SU-DHL-6 (cell line): ENCODE measurements at regions not wholly inside any gene's neighbourhood (a gene's known extent, or its start where the extent isn't known, plus 50 kb on each side); places are given as distances from the start of the nearest gene placed in this dataset.
"Not testable (repeated sequence)": the region's sequence is repeated elsewhere in the genome, so short reads cannot be mapped to it uniquely, and the experiment has no call there.

Experiments used
- H2AFZ ChIP-seq: fragments of 200-600 bp; sonication (generic); 2 replicates; pipeline ENCODE4 v1.6.1; 2014; ENCODE audit warnings: low read depth, mild to moderate bottlenecking, moderate library complexity, mixed read lengths, antibody characterized with exemption, low read length; ENCODE audit not compliant: severe bottlenecking
- H3F3A ChIP-seq: fragments of 200-600 bp; shearing (Covaris generic); 2 replicates; pipeline ENCODE4 v1.6.0; 2016; ENCODE audit warnings: antibody characterized with exemption, mild to moderate bottlenecking; ENCODE audit not compliant: insufficient read depth
- H3K27ac ChIP-seq: fragments of 200-600 bp; sonication (generic); 2 replicates; pipeline ENCODE4 v1.5.1; 2016; ENCODE audit warnings: low read depth, mild to moderate bottlenecking, low read length, moderate library complexity, mixed read lengths
- H3K27me3 ChIP-seq: fragments of 200-600 bp; sonication (generic), shearing (Covaris generic); 2 replicates; pipeline ENCODE4 v1.6.0; 2014; ENCODE audit warnings: mild to moderate bottlenecking, low read length
- H3K36me3 ChIP-seq: fragments of 200-600 bp; sonication (generic); 2 replicates; pipeline ENCODE4 v1.6.1; 2014; ENCODE audit warnings: mild to moderate bottlenecking, low read length, mixed read lengths
- H3K4me2 ChIP-seq: fragments of 300-600, 200-600 bp; shearing (Covaris generic), sonication (generic); 2 replicates; pipeline ENCODE4 v1.6.0; 2014; ENCODE audit warnings: low read length, low read depth, mild to moderate bottlenecking; ENCODE audit not compliant: poor library complexity, severe bottlenecking
- H3K4me3 ChIP-seq: fragments of 200-600 bp; sonication (generic); 2 replicates; pipeline ENCODE4 v1.5.1; 2014; ENCODE audit warnings: antibody characterized with exemption, low read length, mild to moderate bottlenecking, mixed read lengths; ENCODE audit not compliant: insufficient read depth, poor library complexity, severe bottlenecking
- H3K79me2 ChIP-seq: fragments of 200-600 bp; sonication (generic); 2 replicates; pipeline ENCODE4 v1.6.1; 2014; ENCODE audit warnings: mild to moderate bottlenecking, low read length, moderate library complexity; ENCODE audit not compliant: insufficient read depth
- H3K9ac ChIP-seq: fragments of 200-600 bp; sonication (generic); 2 replicates; pipeline ENCODE4 v1.7.0; 2014; ENCODE audit warnings: mild to moderate bottlenecking, low read length
- H3K9me2 ChIP-seq: fragments of 200-600 bp; sonication (generic); replicated peaks from 2 replicates; pipeline ENCODE4 v1.6.1; 2014; ENCODE audit warnings: low read length; ENCODE audit not compliant: insufficient read depth
- H3K9me3 ChIP-seq: fragments of 200-600 bp; sonication (generic); 2 replicates; pipeline ENCODE4 v1.6.1; 2014; ENCODE audit warnings: low read length, mixed read lengths; ENCODE audit not compliant: insufficient read depth
- H4K20me1 ChIP-seq: fragments of 200-600 bp; sonication (generic); 2 replicates; pipeline ENCODE4 v1.6.1; 2014; ENCODE audit warnings: low read depth, mild to moderate bottlenecking, antibody characterized with exemption, low read length, moderate library complexity, mixed read lengths
- CTCF ChIP-seq: fragments of 200-600 bp; sonication (generic); IDR thresholded peaks from one replicate; pipeline ENCODE4 v1.5.1; 2017; ENCODE audit warnings: antibody characterized with exemption, mild to moderate bottlenecking, low read length, moderate library complexity; ENCODE audit not compliant: insufficient read depth, poor library complexity, severe bottlenecking
- EZH2phosphoT487 ChIP-seq: fragments of 200-600 bp; sonication (generic), shearing (Covaris generic); conservative IDR thresholded peaks from 2 replicates; pipeline ENCODE4 v1.6.1; 2018; ENCODE audit warnings: mild to moderate bottlenecking, antibody characterized with exemption, low read length, moderate library complexity, mixed read lengths

- Histone ChIP-seq H3K4me2 (no peak overlapping the region), H3K4me3 (no peak overlapping the region), H3K79me2 (no peaks in the 10 kb centered on the region), H2AFZ (no peak overlapping the region), H3K9ac (no peak overlapping the region), H3F3A (no peaks in the 10 kb centered on the region), H3K9me3 (no peaks in the 10 kb centered on the region; the same call in 1 of the 2 replicates), H3K36me3 (no peaks in the 10 kb centered on the region), H3K9me2 (no peaks in the 10 kb centered on the region), H3K27ac (no peak overlapping the region), H4K20me1 (no peaks in the 10 kb centered on the region; the same call in 1 of the 2 replicates), H3K27me3 (no peaks in the 10 kb centered on the region)
- TF ChIP-seq CTCF (no peak), EZH2phosphoT487 (no peak)
Measured at GRCh38 chr4:174055344-174055743, 228.1 kb downstream of the FBXO8 start.

DNA sequence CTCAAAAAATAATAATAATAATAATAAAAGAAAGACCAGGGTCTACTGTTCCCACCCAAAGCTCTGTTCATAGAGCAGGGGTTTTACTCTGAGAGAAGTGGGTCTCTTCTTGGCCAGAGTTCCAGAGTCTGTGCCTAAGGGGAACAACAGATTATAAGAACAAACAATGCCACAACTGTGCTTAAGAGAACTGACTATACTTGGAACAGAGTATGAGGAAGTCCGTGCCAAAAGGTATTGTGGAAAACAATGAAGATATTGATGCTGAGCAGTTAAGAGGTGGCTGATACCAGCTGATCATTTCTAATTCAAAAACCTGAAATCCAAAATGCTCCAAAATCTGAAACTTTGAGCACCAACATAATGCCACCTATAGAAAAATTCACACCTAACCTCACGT, 229.6 kb downstream of the FBXO8 start:
- no peaks in the 10 kb centered on the region for H3K27me3 ChIP-seq
- H2AFZ ChIP-seq: no peak overlapping the region
- no peak overlapping the region for H3K27ac ChIP-seq
- H3K4me2 ChIP-seq: no peak overlapping the region
- no peaks in the 10 kb centered on the region for H3K9me2 ChIP-seq
- no peak for TF ChIP-seq CTCF
- no peak for TF ChIP-seq EZH2phosphoT487
- no peak overlapping the region for H3K9ac ChIP-seq
- no peaks in the 10 kb centered on the region for H3F3A ChIP-seq
- no peaks in the 10 kb centered on the region for H3K79me2 ChIP-seq
- H3K4me3 ChIP-seq: no peak overlapping the region
- no peaks in the 10 kb centered on the region for H3K36me3 ChIP-seq
- no peaks in the 10 kb centered on the region; the same call in 1 of the 2 replicates for H3K9me3 ChIP-seq
- H4K20me1 ChIP-seq: no peaks in the 10 kb centered on the region; the same call in 1 of the 2 replicates

GRCh38 chr4:174047363-174047762, 236.1 kb downstream of the FBXO8 start:
- Histone ChIP-seq H2AFZ (no peak overlapping the region), H3K4me2 (no peak overlapping the region), H3K4me3 (no peak overlapping the region)

GRCh38 chr4:174045829-174046228, 237.6 kb downstream of the FBXO8 start:
- not testable (repeated sequence) for H3K9me2 ChIP-seq, H3K4me2 ChIP-seq, H2AFZ ChIP-seq, H3K27ac ChIP-seq, H3K36me3 ChIP-seq, H3K9ac ChIP-seq, H3F3A ChIP-seq, H3K4me3 ChIP-seq, H4K20me1 ChIP-seq, H3K27me3 ChIP-seq, H3K79me2 ChIP-seq, H3K9me3 ChIP-seq

More at GRCh38 chr4:174047363-174047762, 236.1 kb downstream of the FBXO8 start:
- H3F3A ChIP-seq: no peaks in the 10 kb centered on the region
- no peaks in the 10 kb centered on the region for H3K79me2 ChIP-seq
- no peak overlapping the region for H3K9ac ChIP-seq
- 0 out of 2 replicates have a peak, but pooled peaks cover 4% of the 10 kb centered on the region for H3K9me3 ChIP-seq
- H4K20me1 ChIP-seq: no peaks in the 10 kb centered on the region
- H3K9me2 ChIP-seq: no peaks in the 10 kb centered on the region
- no peak overlapping the region for H3K27ac ChIP-seq
- H3K36me3 ChIP-seq: no peaks in the 10 kb centered on the region
- TF ChIP-seq CTCF (no peak), EZH2phosphoT487 (no peak)
- H3K27me3 ChIP-seq: no peaks in the 10 kb centered on the region
